ENCODE measurements at regions not wholly inside any gene's neighbourhood (a gene's known extent, or its start where the extent isn't known, plus 50 kb on each side); places are given as distances from the start of the nearest gene placed in this dataset.

DNA sequence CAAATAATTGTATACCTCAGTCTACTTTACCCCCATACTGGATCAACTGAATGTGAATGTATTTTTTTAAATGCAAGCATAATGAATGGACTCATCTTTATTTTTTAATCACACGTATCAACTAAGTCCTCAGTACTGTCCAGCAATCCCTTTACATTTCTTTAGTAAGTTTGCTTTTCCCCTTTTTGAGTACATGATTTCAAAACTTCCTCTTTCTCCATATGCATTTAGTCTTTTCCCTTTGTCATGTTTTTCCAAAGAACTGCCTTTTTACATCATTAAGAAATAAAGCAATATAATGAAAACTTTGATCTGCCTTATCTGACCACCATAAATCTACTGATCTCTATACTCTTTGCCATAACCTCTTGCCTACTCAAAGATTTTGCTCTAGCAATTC is 182.5 kb upstream of the AKR1E2 start:
- no peaks in the 10 kb centered on the region for H3K9me3 ChIP-seq
- DNase-seq (no peak), ATAC-seq (no peak)
- H3K4me3 ChIP-seq = no peak overlapping the region
- no peaks in the 10 kb centered on the region for H3K27me3 ChIP-seq (ENCODE audit: low read depth)
- no peak overlapping the region for H3K27ac ChIP-seq
- H3K4me1 ChIP-seq = no peaks in the 10 kb centered on the region
- no peaks in the 10 kb centered on the region for H3K36me3 ChIP-seq
- intact Hi-C loops (cut with DNase I) = no loop called here
- TF ChIP-seq, protein P1, sequence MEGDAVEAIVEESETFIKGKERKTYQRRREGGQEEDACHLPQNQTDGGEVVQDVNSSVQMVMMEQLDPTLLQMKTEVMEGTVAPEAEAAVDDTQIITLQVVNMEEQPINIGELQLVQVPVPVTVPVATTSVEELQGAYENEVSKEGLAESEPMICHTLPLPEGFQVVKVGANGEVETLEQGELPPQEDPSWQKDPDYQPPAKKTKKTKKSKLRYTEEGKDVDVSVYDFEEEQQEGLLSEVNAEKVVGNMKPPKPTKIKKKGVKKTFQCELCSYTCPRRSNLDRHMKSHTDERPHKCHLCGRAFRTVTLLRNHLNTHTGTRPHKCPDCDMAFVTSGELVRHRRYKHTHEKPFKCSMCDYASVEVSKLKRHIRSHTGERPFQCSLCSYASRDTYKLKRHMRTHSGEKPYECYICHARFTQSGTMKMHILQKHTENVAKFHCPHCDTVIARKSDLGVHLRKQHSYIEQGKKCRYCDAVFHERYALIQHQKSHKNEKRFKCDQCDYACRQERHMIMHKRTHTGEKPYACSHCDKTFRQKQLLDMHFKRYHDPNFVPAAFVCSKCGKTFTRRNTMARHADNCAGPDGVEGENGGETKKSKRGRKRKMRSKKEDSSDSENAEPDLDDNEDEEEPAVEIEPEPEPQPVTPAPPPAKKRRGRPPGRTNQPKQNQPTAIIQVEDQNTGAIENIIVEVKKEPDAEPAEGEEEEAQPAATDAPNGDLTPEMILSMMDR (IDR thresholded peaks at IDR 0.05) = no peak

DNA sequence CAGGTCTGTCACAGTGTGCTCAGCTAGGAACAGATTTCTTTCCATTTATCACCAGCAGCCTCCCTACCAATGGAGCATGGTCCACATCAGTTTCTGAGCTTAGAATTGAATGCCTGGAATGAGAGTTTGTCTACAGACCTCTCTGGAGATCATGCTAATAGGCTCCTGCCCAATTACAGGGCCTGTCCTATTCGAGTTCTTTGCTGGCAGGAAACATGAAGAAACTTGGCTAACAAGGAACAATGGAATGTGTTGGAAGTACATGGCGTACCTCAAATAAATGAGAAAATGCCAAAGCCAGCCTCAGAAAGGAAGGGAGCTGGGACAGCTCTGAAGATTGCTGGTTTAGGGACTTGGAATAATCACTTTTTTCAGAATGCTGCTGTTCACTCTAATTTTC is 186.0 kb upstream of the AKR1E2 start:
- no peaks in the 10 kb centered on the region for H3K36me3 ChIP-seq
- DNase-seq = no peak
- no peaks in the 10 kb centered on the region for H3K27me3 ChIP-seq (ENCODE audit: low read depth)
- no peak overlapping the region for H3K4me3 ChIP-seq
- TF ChIP-seq, protein P1 (IDR thresholded peaks at IDR 0.05) = no peak
- H3K4me1 ChIP-seq = no peaks in the 10 kb centered on the region
- H3K9me3 ChIP-seq = no peaks in the 10 kb centered on the region
- peak; percentile 53 to 69 for ATAC-seq
- H3K27ac ChIP-seq = peak overlapping the region; percentile 40
- intact Hi-C loops (cut with DNase I) = no loop called here

DNA sequence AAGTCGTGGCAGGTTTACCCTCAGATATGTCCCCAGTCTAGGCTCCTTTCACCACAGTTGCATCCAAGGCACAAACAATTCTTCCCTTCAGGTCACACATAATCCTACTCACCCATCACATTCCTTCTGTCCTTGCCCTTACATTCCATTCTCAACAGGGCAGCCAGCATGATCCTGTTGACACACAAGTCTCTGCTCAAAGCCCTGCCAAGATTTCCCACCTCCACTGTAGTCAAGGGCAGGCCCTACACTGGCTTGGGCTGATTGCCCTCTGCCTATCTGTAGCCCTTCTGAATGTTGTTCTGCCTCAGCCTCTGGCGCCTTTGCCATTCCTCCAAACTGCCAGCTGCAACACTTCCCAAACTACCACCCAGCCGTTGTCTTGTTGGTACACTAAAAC is 187.9 kb upstream of the AKR1E2 start:
- Histone ChIP-seq H3K4me3 (no peak overlapping the region), H3K4me1 (no peaks in the 10 kb centered on the region), H3K27ac (no peak overlapping the region), H3K36me3 (no peaks in the 10 kb centered on the region), H3K9me3 (no peaks in the 10 kb centered on the region), H3K27me3 (ENCODE audit: low read depth) (no peaks in the 10 kb centered on the region)
- TF ChIP-seq, protein P1 (IDR thresholded peaks at IDR 0.05) = no peak
- no peak for DNase-seq
- intact Hi-C loops (cut with DNase I) = no loop called here
- peak; percentile 28 to 41 for ATAC-seq

DNA sequence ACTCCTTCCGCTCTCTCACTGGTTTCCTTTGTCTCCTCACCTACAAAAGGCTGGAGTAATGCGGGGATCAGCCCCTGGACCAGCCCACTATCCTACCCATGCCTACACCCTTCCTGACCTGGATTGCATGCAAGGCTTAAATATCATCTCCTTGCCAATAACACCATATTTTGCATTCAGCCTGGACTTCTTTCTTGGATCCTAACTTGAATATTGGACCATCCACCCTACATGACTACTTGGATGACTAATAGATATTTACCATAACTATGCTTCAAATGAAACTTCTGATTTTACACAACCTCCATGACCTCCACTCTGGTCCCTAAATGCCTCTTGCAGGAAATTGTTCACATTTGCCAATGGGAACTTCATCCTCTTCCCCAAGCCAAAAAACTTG is 188.3 kb upstream of the AKR1E2 start:
- Histone ChIP-seq H3K4me1 (no peaks in the 10 kb centered on the region), H3K4me3 (no peak overlapping the region), H3K27ac (no peak overlapping the region), H3K36me3 (no peaks in the 10 kb centered on the region), H3K9me3 (no peaks in the 10 kb centered on the region), H3K27me3 (ENCODE audit: low read depth) (no peaks in the 10 kb centered on the region)
- intact Hi-C loops (cut with DNase I) = no loop called here
- no peak for DNase-seq
- no peak for ATAC-seq
- TF ChIP-seq, protein P1 (IDR thresholded peaks at IDR 0.05) = no peak

DNA sequence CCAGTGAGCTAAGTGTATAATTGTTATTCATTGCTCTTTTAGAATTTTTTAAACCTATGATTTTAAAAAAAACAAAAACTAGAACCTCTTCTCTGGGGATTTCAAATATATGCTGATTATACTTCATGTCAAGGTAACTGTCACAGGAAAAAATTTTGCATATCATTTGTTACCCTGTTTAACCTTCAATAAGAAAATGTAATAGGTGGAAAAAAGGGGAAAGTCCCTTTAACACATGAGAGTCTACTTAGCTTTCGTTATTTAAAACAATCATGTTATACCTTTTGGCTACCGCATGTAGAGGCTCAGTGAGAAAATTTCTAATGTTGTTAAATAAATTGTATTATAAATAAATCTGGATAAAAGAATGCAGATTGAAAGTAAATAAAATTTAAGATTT is 190.1 kb upstream of the AKR1E2 start:
- TF ChIP-seq, protein P1 (IDR thresholded peaks at IDR 0.05) = no peak
- ATAC-seq (no peak), DNase-seq (no peak)
- H3K9me3 ChIP-seq = no peaks in the 10 kb centered on the region
- no peak overlapping the region for H3K27ac ChIP-seq
- H3K4me1 ChIP-seq = no peaks in the 10 kb centered on the region
- H3K4me3 ChIP-seq = no peak overlapping the region
- intact Hi-C loops (cut with DNase I) = no loop called here
- no peaks in the 10 kb centered on the region for H3K36me3 ChIP-seq
- H3K27me3 ChIP-seq (ENCODE audit: low read depth) = no peaks in the 10 kb centered on the region

DNA sequence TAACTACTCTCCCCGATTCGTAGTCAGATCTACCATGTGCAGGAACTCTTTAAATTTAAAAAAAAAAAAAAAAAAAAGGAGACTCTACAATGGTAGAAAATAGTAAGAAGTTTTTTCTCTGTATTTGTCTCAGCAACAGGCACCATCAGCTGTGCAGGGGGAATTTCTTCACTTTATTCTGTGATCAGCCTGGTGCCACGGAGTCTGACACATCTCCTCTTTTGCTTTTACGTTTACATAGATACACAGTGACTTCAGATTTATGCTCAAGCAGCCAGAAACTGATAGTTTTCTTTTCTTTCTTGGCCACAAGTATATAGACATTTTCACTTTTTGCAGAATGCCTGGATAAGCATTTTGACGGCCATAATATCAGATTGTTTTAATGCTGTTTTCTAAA is 190.6 kb upstream of the AKR1E2 start:
- no peaks in the 10 kb centered on the region for H3K4me1 ChIP-seq
- TF ChIP-seq, protein P1 (IDR thresholded peaks at IDR 0.05) = no peak
- no peak overlapping the region for H3K27ac ChIP-seq
- no peak overlapping the region for H3K4me3 ChIP-seq
- no peaks in the 10 kb centered on the region for H3K36me3 ChIP-seq
- DNase-seq = no peak
- H3K9me3 ChIP-seq = no peaks in the 10 kb centered on the region
- intact Hi-C loops (cut with DNase I) = no loop called here
- H3K27me3 ChIP-seq (ENCODE audit: low read depth) = no peaks in the 10 kb centered on the region
- ATAC-seq = no peak

Data from lower lobe of right lung (tissue), 2 donors.